ENCODE measurements at regions not wholly inside any gene's neighbourhood (a gene's known extent, or its start where the extent isn't known, plus 50 kb on each side); places are given as distances from the start of the nearest gene placed in this dataset.

DNA sequence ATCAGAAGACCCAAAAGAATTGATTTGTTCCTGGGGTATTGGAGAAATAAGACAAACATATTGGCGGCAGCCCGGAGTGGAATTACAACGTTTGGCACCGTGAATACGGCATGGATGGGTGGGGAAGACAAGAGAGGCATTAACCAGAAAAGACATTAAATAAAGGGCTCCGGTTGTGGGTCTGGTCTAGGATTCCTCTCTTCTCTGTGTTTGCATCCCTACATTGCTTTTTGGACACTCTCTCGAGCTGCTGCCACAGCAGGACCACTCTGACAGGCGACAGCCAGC lies 138.7 kb upstream of the PALM2AKAP2 start:
- TF ChIP-seq CSRNP3 (CRISPR knock-in tag; IDR thresholded peaks at IDR 0.05): no peak
- TF ChIP-seq, protein P1, sequence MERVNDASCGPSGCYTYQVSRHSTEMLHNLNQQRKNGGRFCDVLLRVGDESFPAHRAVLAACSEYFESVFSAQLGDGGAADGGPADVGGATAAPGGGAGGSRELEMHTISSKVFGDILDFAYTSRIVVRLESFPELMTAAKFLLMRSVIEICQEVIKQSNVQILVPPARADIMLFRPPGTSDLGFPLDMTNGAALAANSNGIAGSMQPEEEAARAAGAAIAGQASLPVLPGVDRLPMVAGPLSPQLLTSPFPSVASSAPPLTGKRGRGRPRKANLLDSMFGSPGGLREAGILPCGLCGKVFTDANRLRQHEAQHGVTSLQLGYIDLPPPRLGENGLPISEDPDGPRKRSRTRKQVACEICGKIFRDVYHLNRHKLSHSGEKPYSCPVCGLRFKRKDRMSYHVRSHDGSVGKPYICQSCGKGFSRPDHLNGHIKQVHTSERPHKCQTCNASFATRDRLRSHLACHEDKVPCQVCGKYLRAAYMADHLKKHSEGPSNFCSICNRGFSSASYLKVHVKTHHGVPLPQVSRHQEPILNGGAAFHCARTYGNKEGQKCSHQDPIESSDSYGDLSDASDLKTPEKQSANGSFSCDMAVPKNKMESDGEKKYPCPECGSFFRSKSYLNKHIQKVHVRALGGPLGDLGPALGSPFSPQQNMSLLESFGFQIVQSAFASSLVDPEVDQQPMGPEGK (CRISPR knock-in tag; IDR thresholded peaks at IDR 0.05; ENCODE audit: borderline replicate concordance): no peak
- no peak for TF ChIP-seq POU6F1 (CRISPR knock-in tag; IDR thresholded peaks at IDR 0.05; ENCODE audit: borderline replicate concordance, low read depth)
- TF ChIP-seq, protein P2, sequence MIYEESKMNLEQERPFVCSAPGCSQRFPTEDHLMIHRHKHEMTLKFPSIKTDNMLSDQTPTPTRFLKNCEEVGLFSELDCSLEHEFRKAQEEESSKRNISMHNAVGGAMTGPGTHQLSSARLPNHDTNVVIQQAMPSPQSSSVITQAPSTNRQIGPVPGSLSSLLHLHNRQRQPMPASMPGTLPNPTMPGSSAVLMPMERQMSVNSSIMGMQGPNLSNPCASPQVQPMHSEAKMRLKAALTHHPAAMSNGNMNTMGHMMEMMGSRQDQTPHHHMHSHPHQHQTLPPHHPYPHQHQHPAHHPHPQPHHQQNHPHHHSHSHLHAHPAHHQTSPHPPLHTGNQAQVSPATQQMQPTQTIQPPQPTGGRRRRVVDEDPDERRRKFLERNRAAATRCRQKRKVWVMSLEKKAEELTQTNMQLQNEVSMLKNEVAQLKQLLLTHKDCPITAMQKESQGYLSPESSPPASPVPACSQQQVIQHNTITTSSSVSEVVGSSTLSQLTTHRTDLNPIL (CRISPR knock-in tag; IDR thresholded peaks at IDR 0.05; ENCODE audit: low read depth): no peak
- no peak for TF ChIP-seq ESRRG (CRISPR knock-in tag; IDR thresholded peaks at IDR 0.05)
- TF ChIP-seq TOX (CRISPR knock-in tag; IDR thresholded peaks at IDR 0.05; ENCODE audit: borderline replicate concordance): no peak
- no peak for TF ChIP-seq ZNF70 (CRISPR knock-in tag; IDR thresholded peaks at IDR 0.05)
- TF ChIP-seq ZNF8 (CRISPR knock-in tag; IDR thresholded peaks at IDR 0.05): no peak
- TF ChIP-seq ZFP30 (CRISPR knock-in tag; IDR thresholded peaks at IDR 0.05): no peak
- no peak for TF ChIP-seq TCF4 (CRISPR knock-in tag; IDR thresholded peaks at IDR 0.05; ENCODE audit: borderline replicate concordance)
- no peak for TF ChIP-seq GLIS3 (CRISPR knock-in tag; IDR thresholded peaks at IDR 0.05)
- no peak for TF ChIP-seq SNAI2 (CRISPR knock-in tag; IDR thresholded peaks at IDR 0.05)

All from SK-N-SH treated with all-trans-retinoic acid at 6 μM for 48 hours (cell line).